H1 (cell line): ENCODE measurements at regions not wholly inside any gene's neighbourhood (a gene's known extent, or its start where the extent isn't known, plus 50 kb on each side); places are given as distances from the start of the nearest gene placed in this dataset.

Experiments
- CTCF ChIA-PET: fragments of 300-600 bp; sonication (Branson Sonifier 250); formaldehyde crosslinking; loops from one replicate; lab custom pipeline; 2021; ENCODE audit not compliant: partially characterized antibody; lab: Charles Lee
- POLR2A ChIA-PET: fragments of 300-600 bp; sonication (Branson Sonifier 250); formaldehyde crosslinking; loops from one replicate; lab custom pipeline; 2021; ENCODE audit warnings: inconsistent platforms; ENCODE audit not compliant: partially characterized antibody; lab: Charles Lee
- DNase-seq, 2 experiments: peaks; one replicate each; pipeline versions ENCODE4 v3.0.0 to v3.0.0-alpha.2; 2010 to 2022; ENCODE audit warnings: low spot score in 2 of 2, low read depth in 1 of 2, mixed read lengths in 1 of 2
- FAIRE-seq: peaks from 2 replicates; lab custom pipeline; 2011; peaks lifted over from hg19 to GRCh38; lab: Jason Lieb, UNC
- H2AFZ ChIP-seq: 2 replicates; pipeline ENCODE4 v1.8.1; 2012; ENCODE audit warnings: low read length, inconsistent platforms
- H2AK5ac ChIP-seq: 2 replicates; pipeline ENCODE4 v1.6.1; 2013; ENCODE audit warnings: low read depth, low read length
- H2BK120ac ChIP-seq: replicated peaks from 2 replicates; pipeline ENCODE3; 2013; ENCODE audit warnings: low read depth, low read length, inconsistent platforms
- H2BK12ac ChIP-seq: 2 replicates; pipeline ENCODE4 v1.6.1; 2013; ENCODE audit warnings: low read depth, low read length
- H2BK15ac ChIP-seq: 2 replicates; pipeline ENCODE4 v1.6.1; 2013; ENCODE audit warnings: low read length
- H2BK20ac ChIP-seq: 2 replicates; pipeline ENCODE4 v1.6.1; 2013; ENCODE audit warnings: low read length
- H2BK5ac ChIP-seq: 2 replicates; pipeline ENCODE4 v1.6.1; 2013; ENCODE audit warnings: low read depth, low read length
- H3K14ac ChIP-seq: 2 replicates; pipeline ENCODE4 v1.6.1; 2013; ENCODE audit warnings: inconsistent platforms; ENCODE audit not compliant: insufficient read length
- H3K18ac ChIP-seq: 2 replicates; pipeline ENCODE4 v1.6.1; 2013; ENCODE audit warnings: low read length; ENCODE audit errors: extremely low read depth
- H3K23ac ChIP-seq: 2 replicates; pipeline ENCODE4 v1.6.1; 2013; ENCODE audit warnings: inconsistent platforms; ENCODE audit not compliant: insufficient read length
- H3K23me2 ChIP-seq: 2 replicates; pipeline ENCODE4 v1.6.1; 2013; ENCODE audit warnings: low read depth, low read length
- H3K27ac ChIP-seq: 2 replicates; pipeline ENCODE4 v1.6.1; 2011; ENCODE audit warnings: low read depth, low read length, inconsistent platforms
- H3K27me3 ChIP-seq, 4 experiments: replicated peaks in 1 of 4; 1 replicate in 1 of 4; 2 replicates in 3 of 4; pipeline versions ENCODE4 v1.6.1 to v1.8.1; 2011 to 2013; ENCODE audit warnings: low read length in 3 of 4, mild to moderate bottlenecking in 3 of 4, inconsistent platforms in 2 of 4, mixed read lengths in 2 of 4, moderate library complexity in 1 of 4; ENCODE audit not compliant: control insufficient read depth in 3 of 4, insufficient read depth in 3 of 4; ENCODE audit errors: extremely low read depth in 1 of 4
- H3K36me3 ChIP-seq, 4 experiments: 2 replicates each; pipeline versions ENCODE4 v1.6.1 to v1.8.1; 2011 to 2013; ENCODE audit warnings: mild to moderate bottlenecking in 4 of 4, low read length in 3 of 4, moderate library complexity in 2 of 4, control low read depth in 1 of 4, inconsistent platforms in 1 of 4; ENCODE audit not compliant: insufficient read depth in 4 of 4, control insufficient read depth in 2 of 4
- H3K4ac ChIP-seq: replicated peaks from 2 replicates; pipeline ENCODE3; 2013; ENCODE audit warnings: low read length, low read depth, mixed read lengths, inconsistent platforms; ENCODE audit not compliant: insufficient read length
- H3K4me1 ChIP-seq, 4 experiments: replicated peaks in 1 of 4; 1 replicate in 1 of 4; 2 replicates in 3 of 4; pipeline versions ENCODE4 v1.6.1 to v1.8.1; 2011 to 2013; ENCODE audit warnings: low read length in 3 of 4, inconsistent platforms in 2 of 4, mixed read lengths in 1 of 4; ENCODE audit not compliant: insufficient read depth in 4 of 4, control insufficient read depth in 3 of 4
- H3K4me2 ChIP-seq, 2 experiments: 2 replicates each; pipeline versions ENCODE4 v1.6.1 to v1.8.1; 2011 to 2013; ENCODE audit warnings: low read depth in 2 of 2, low read length in 2 of 2, control low read depth in 1 of 2, inconsistent platforms in 1 of 2, mild to moderate bottlenecking in 1 of 2; ENCODE audit not compliant: insufficient read depth in 1 of 2
- H3K4me3 ChIP-seq, 4 experiments: fragments of 200-600, 300-600 bp in 1 of 4; sonication (generic), shearing (Covaris generic), sonication (Bioruptor Twin) in 1 of 4; 2 replicates each; pipeline versions ENCODE4 v1.5.1 to v1.8.1; 2011 to 2016; ENCODE audit warnings: low read length in 4 of 4, low read depth in 3 of 4, control low read depth in 2 of 4, inconsistent platforms in 2 of 4, mild to moderate bottlenecking in 2 of 4, mixed read lengths in 1 of 4, moderate library complexity in 1 of 4; ENCODE audit not compliant: insufficient read depth in 2 of 4; ENCODE audit errors: extremely low read depth in 1 of 4
- H3K56ac ChIP-seq: replicated peaks from 2 replicates; pipeline ENCODE3; 2013; ENCODE audit warnings: low read depth, mild to moderate bottlenecking, mixed read lengths, low read length, inconsistent platforms; ENCODE audit not compliant: insufficient read length
- H3K79me1 ChIP-seq: 2 replicates; pipeline ENCODE4 v1.6.1; 2013; ENCODE audit warnings: low read depth, low read length, control low read depth
- H3K79me2 ChIP-seq, 2 experiments: 2 replicates each; pipeline versions ENCODE4 v1.6.1 to v1.8.1; 2012 to 2013; ENCODE audit warnings: low read length in 2 of 2, mild to moderate bottlenecking in 2 of 2, inconsistent platforms in 1 of 2; ENCODE audit not compliant: insufficient read depth in 2 of 2, control insufficient read depth in 1 of 2
- H3K9ac ChIP-seq, 4 experiments: replicated peaks in 1 of 4; 1 replicate in 1 of 4; 2 replicates in 3 of 4; pipeline versions ENCODE4 v1.6.1 to v1.8.1; 2011 to 2013; ENCODE audit warnings: low read depth in 3 of 4, low read length in 3 of 4, control low read depth in 2 of 4, mild to moderate bottlenecking in 2 of 4, moderate library complexity in 2 of 4, inconsistent platforms in 1 of 4; ENCODE audit errors: extremely low read depth in 1 of 4
- H3K9me3 ChIP-seq, 2 experiments: 2 replicates each; pipeline versions ENCODE4 v1.6.1 to v1.8.1; 2012 to 2013; ENCODE audit warnings: mild to moderate bottlenecking in 2 of 2, moderate library complexity in 2 of 2, control low read depth in 1 of 2, inconsistent platforms in 1 of 2, low read depth in 1 of 2, low read length in 1 of 2, mixed read lengths in 1 of 2; ENCODE audit not compliant: insufficient read depth in 2 of 2
- H4K20me1 ChIP-seq, 2 experiments: replicated peaks in 1 of 2; 2 replicates each; pipeline versions ENCODE3 to v1.8.1; 2011 to 2013; ENCODE audit warnings: inconsistent platforms in 2 of 2, low read length in 2 of 2, mild to moderate bottlenecking in 1 of 2; ENCODE audit not compliant: insufficient read depth in 2 of 2, control insufficient read depth in 1 of 2
- H4K5ac ChIP-seq: 2 replicates; pipeline ENCODE4 v1.6.1; 2013; ENCODE audit warnings: low read length, low read depth, mixed read lengths, inconsistent platforms; ENCODE audit not compliant: insufficient read length
- H4K8ac ChIP-seq: 2 replicates; pipeline ENCODE4 v1.8.0; 2013; ENCODE audit warnings: mild to moderate bottlenecking, moderate library complexity, low read length, inconsistent platforms; ENCODE audit not compliant: insufficient read depth; ENCODE audit errors: extremely low read depth
- H4K91ac ChIP-seq: replicated peaks from 2 replicates; pipeline ENCODE3; 2013; ENCODE audit warnings: low read length, mixed read lengths, inconsistent platforms; ENCODE audit not compliant: insufficient read length
- CBX8 ChIP-seq: fragments of 300-800, 300-1000 bp; sonication (generic); IDR thresholded peaks from 2 replicates; pipeline ENCODE4 v1.7.1; 2016; ENCODE audit warnings: low read depth, low read length, borderline replicate concordance
- CHD2 ChIP-seq: IDR thresholded peaks from 2 replicates; pipeline ENCODE4 v1.6.1; 2012; ENCODE audit warnings: low read length, improper control_type of control experiment
- CREB1 ChIP-seq: IDR thresholded peaks from 2 replicates; pipeline ENCODE4 v1.6.1; 2012; ENCODE audit warnings: inconsistent platforms
- CTBP2 ChIP-seq: IDR thresholded peaks from 2 replicates; pipeline ENCODE4 v1.7.0; 2011; ENCODE audit warnings: borderline replicate concordance, mild to moderate bottlenecking, moderate library complexity, mixed read lengths, low read length; ENCODE audit not compliant: insufficient read depth, insufficient read length
- CTCF ChIP-seq, 3 experiments: IDR thresholded peaks; 1 replicate in 2 of 3; 2 replicates in 1 of 3; pipeline versions ENCODE4 v1.5.1 to v1.6.1; 2011; ENCODE audit warnings: low read length in 3 of 3, mild to moderate bottlenecking in 3 of 3, inconsistent platforms in 2 of 3, low read depth in 1 of 3, moderate library complexity in 1 of 3; ENCODE audit not compliant: insufficient read depth in 1 of 3; ENCODE audit errors: control extremely low read depth in 1 of 3
- KDM1A ChIP-seq: fragments of 200-600, 300-600 bp; sonication (generic); IDR thresholded peaks from 2 replicates; pipeline ENCODE4 v1.7.1; 2016; ENCODE audit warnings: mild to moderate bottlenecking, low read length, borderline replicate concordance
- RAD21 ChIP-seq, 2 experiments: IDR thresholded peaks in 1 of 2; conservative IDR thresholded peaks in 1 of 2; 2 replicates each; pipeline ENCODE4 v1.6.1; 2011; ENCODE audit warnings: low read depth in 2 of 2, low read length in 2 of 2, improper control_type of control experiment in 1 of 2, inconsistent platforms in 1 of 2, mild to moderate bottlenecking in 1 of 2, moderate library complexity in 1 of 2
- RFX5 ChIP-seq: IDR thresholded peaks from 2 replicates; pipeline ENCODE4 v1.6.1; 2011; ENCODE audit warnings: low read depth, low read length, improper control_type of control experiment, borderline replicate concordance
- SUZ12 ChIP-seq: fragments of 200-600 bp; sonication (generic); IDR thresholded peaks from 2 replicates; pipeline ENCODE4 v1.6.1; 2012; ENCODE audit warnings: mild to moderate bottlenecking, inconsistent platforms, low read length, moderate library complexity, mixed read lengths
- WGBS, 2 experiments: shearing (Covaris generic) in 1 of 2; methylation state at CpG; one replicate each; pipeline versions ENCODE4 v1.1.6 to v1.1.7; 2013 to 2015; ENCODE audit warnings: low lambda C conversion rate in 2 of 2, mixed read lengths in 2 of 2, inconsistent platforms in 1 of 2, low coverage in 1 of 2, missing lambda C conversion rate in 1 of 2; ENCODE audit not compliant: insufficient replicate concordance in 2 of 2, insufficient coverage in 1 of 2, insufficient read length in 1 of 2; ENCODE audit errors: extremely low coverage in 1 of 2, missing lambda C conversion rate in 1 of 2; 5-methylcytosine and 5-hydroxymethylcytosine counted together
- TF ChIP-seq, protein P1 (sequence below): IDR thresholded peaks from 2 replicates; pipeline ENCODE4 v1.6.1; 2012; ENCODE audit warnings: low read length, inconsistent platforms

DNA sequence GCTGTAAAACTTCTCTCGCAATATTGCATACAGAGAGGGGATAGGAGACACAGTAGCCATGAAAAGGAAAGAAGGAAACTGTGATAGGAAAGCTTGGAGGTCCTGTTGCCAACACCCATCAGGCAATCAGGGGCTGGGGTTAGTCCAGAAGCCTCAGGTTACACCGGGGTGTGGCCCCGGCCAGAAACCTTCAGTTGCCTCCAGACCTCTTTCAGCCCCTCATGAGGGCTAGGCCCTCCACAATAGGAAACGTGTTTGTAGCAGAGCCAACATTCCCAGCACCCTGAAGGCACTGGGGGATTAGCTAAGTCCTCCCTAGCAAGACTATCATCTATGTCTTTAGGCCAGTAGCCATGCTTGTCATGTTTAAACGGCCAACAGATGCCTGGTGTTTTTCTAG is 1048.0 kb upstream of the CNTN5 start:
- H3K4me1 ChIP-seq, result peaks cover 0 to 3% (median 1%) of the 10 kb centered on the region in 4 experiments; a peak in 3 of 7 replicates
- H3K9me3 ChIP-seq, result no peaks in the 10 kb centered on the region
- H3K56ac ChIP-seq, result no peak overlapping the region
- no peak overlapping the region for H3K18ac ChIP-seq
- no peak overlapping the region for H2BK20ac ChIP-seq
- ChIA-PET CTCF (interaction anchor here (0.6 to 1.2 kb wide), 2 partner anchors 90 to 454 kb away, joined by 3 to 4 read pairs; no protein-coding TSS in a partner anchor), POLR2A (no interaction called here)
- H2BK5ac ChIP-seq, result no peak overlapping the region
- no peak overlapping the region for H3K4ac ChIP-seq
- H2AFZ ChIP-seq, result no peak overlapping the region
- no peak overlapping the region for H2BK120ac ChIP-seq
- no peak overlapping the region for H4K5ac ChIP-seq
- no peak overlapping the region for H3K9ac ChIP-seq
- no peak overlapping the region for H2BK12ac ChIP-seq
- no peaks in the 10 kb centered on the region for H3K23me2 ChIP-seq
- no peaks in the 10 kb centered on the region for H3K79me2 ChIP-seq
- no peak overlapping the region for H3K4me3 ChIP-seq
- H3K79me1 ChIP-seq, result no peaks in the 10 kb centered on the region
- no peak overlapping the region for H2AK5ac ChIP-seq
- no peaks in the 10 kb centered on the region for H3K36me3 ChIP-seq
- FAIRE-seq (no peak), DNase-seq (no peak)
- H4K8ac ChIP-seq, result no peak overlapping the region
- no peaks in the 10 kb centered on the region for H4K20me1 ChIP-seq
- no peaks in the 10 kb centered on the region for H3K27me3 ChIP-seq
- H3K27ac ChIP-seq, result no peak overlapping the region
- H3K14ac ChIP-seq, result no peak overlapping the region
- no peak overlapping the region for H2BK15ac ChIP-seq
- H3K23ac ChIP-seq, result no peak overlapping the region
- 98% methylated on average over 5 of the region's 5 CpGs; no CpG with 5 or more reads in 1 of the 2 experiments for WGBS, 2 experiments
- no peak overlapping the region for H4K91ac ChIP-seq
- H3K4me2 ChIP-seq, result no peak overlapping the region
- TF ChIP-seq, protein P1, sequence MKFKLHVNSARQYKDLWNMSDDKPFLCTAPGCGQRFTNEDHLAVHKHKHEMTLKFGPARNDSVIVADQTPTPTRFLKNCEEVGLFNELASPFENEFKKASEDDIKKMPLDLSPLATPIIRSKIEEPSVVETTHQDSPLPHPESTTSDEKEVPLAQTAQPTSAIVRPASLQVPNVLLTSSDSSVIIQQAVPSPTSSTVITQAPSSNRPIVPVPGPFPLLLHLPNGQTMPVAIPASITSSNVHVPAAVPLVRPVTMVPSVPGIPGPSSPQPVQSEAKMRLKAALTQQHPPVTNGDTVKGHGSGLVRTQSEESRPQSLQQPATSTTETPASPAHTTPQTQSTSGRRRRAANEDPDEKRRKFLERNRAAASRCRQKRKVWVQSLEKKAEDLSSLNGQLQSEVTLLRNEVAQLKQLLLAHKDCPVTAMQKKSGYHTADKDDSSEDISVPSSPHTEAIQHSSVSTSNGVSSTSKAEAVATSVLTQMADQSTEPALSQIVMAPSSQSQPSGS, result no peak
- TF ChIP-seq CHD2 (no peak), RAD21 (IDR thresholded peaks at IDR 0.05 in 1 of 2, conservative IDR thresholded peaks at IDR 0.05 in 1 of 2; ENCODE audit: low read depth in 2 of 2, low read length in 2 of 2) (no peak), CBX8 (no peak), KDM1A (no peak), CTCF (IDR thresholded peaks at IDR 0.05; ENCODE audit: control extremely low read depth in 1 of 3, insufficient read depth in 1 of 3, low read depth in 1 of 3, low read length in 3 of 3) (no peak), CTBP2 (no peak), CREB1 (no peak), SUZ12 (no peak), RFX5 (no peak)
